ENCODE measurements at regions not wholly inside any gene's neighbourhood (a gene's known extent, or its start where the extent isn't known, plus 50 kb on each side); places are given as distances from the start of the nearest gene placed in this dataset.

- TF ChIP-seq CTCF (IDR thresholded peaks at IDR 0.05): no peak
- no peak for TF ChIP-seq POLR2A (IDR thresholded peaks at IDR 0.05)
- H3K27me3 ChIP-seq: no peaks in the 10 kb centered on the region
These were observed 258.1 kb downstream of the GABRG1 start for GRCh38 chr4:45865781-45866180.

GRCh38 chr4:45855857-45856256 lies 268.0 kb downstream of the GABRG1 start:
- intact Hi-C loops (cut with DNase I): no loop called here
- no peak for DNase-seq
- WGBS, 4 donors: 77 to 93% (median 83%) methylated on average over 2 of the region's 2 CpGs
- Histone ChIP-seq H3K4me3 (no peak overlapping the region), H3K36me3 (replicated peaks in 1 of 2) (no peaks in the 10 kb centered on the region), H3K4me1 (replicated peaks in 1 of 2) (no peaks in the 10 kb centered on the region), H3K27me3 (no peaks in the 10 kb centered on the region), H3K27ac (no peak overlapping the region), H3K9me3 (replicated peaks in 1 of 3) (no peaks in the 10 kb centered on the region)
- TF ChIP-seq POLR2A (IDR thresholded peaks at IDR 0.05) (no peak), CTCF (IDR thresholded peaks at IDR 0.05) (no peak)

More at GRCh38 chr4:45865781-45866180, 258.1 kb downstream of the GABRG1 start:
- no peaks in the 10 kb centered on the region for H3K36me3 ChIP-seq (replicated peaks in 1 of 2)
- no peak overlapping the region for H3K27ac ChIP-seq
- 58 to 66% (median 60%) methylated on average over 2 of the region's 2 CpGs for WGBS, 4 donors
- H3K9me3 ChIP-seq (replicated peaks in 1 of 3): no peaks in the 10 kb centered on the region
- no peak overlapping the region for H3K4me3 ChIP-seq
- no peak for DNase-seq
- no peaks in the 10 kb centered on the region for H3K4me1 ChIP-seq (replicated peaks in 1 of 2)
- intact Hi-C loops (cut with DNase I): no loop called here

- Histone ChIP-seq H3K4me3 (no peak overlapping the region), H3K27me3 (no peaks in the 10 kb centered on the region), H3K4me1 (replicated peaks in 1 of 2) (no peaks in the 10 kb centered on the region), H3K27ac (no peak overlapping the region), H3K36me3 (replicated peaks in 1 of 2) (no peaks in the 10 kb centered on the region), H3K9me3 (replicated peaks in 1 of 3) (no peaks in the 10 kb centered on the region)
- no peak for DNase-seq
- TF ChIP-seq POLR2A (IDR thresholded peaks at IDR 0.05) (no peak), CTCF (IDR thresholded peaks at IDR 0.05) (no peak)
- intact Hi-C loops (cut with DNase I): no loop called here
- WGBS, 4 donors: 85 to 96% (median 91%) methylated on average over 1 of the region's 1 CpG
These were observed 277.8 kb downstream of the GABRG1 start for GRCh38 chr4:45846016-45846415.

- H3K36me3 ChIP-seq (replicated peaks in 1 of 2): no peaks in the 10 kb centered on the region
- intact Hi-C loops (cut with DNase I): no loop called here
- DNase-seq: no peak
- no peaks in the 10 kb centered on the region for H3K4me1 ChIP-seq (replicated peaks in 1 of 2)
- no peak for TF ChIP-seq CTCF (IDR thresholded peaks at IDR 0.05)
- no peak for TF ChIP-seq POLR2A (IDR thresholded peaks at IDR 0.05)
- no peaks in the 10 kb centered on the region for H3K27me3 ChIP-seq
- H3K4me3 ChIP-seq: no peak overlapping the region
- 42 to 60% (median 47%) methylated on average over 2 of the region's 2 CpGs for WGBS, 4 donors
- no peaks in the 10 kb centered on the region for H3K9me3 ChIP-seq (replicated peaks in 1 of 3)
- no peak overlapping the region for H3K27ac ChIP-seq
These were observed 282.1 kb downstream of the GABRG1 start for GRCh38 chr4:45841791-45842190.
